ENCODE measurements at regions not wholly inside any gene's neighbourhood (a gene's known extent, or its start where the extent isn't known, plus 50 kb on each side); places are given as distances from the start of the nearest gene placed in this dataset.
"Not testable (repeated sequence)": the region's sequence is repeated elsewhere in the genome, so short reads cannot be mapped to it uniquely, and the experiment has no call there.

GRCh38 chr9:39567396-39567795 is 211.9 kb downstream of the SPATA31A1 start:
- DNase-seq (ENCODE audit: low read depth): not testable (repeated sequence)

- DNase-seq (ENCODE audit: low read depth): not testable (repeated sequence)
Observed at GRCh38 chr9:39568900-39569299, 213.4 kb downstream of the SPATA31A1 start.

DNA sequence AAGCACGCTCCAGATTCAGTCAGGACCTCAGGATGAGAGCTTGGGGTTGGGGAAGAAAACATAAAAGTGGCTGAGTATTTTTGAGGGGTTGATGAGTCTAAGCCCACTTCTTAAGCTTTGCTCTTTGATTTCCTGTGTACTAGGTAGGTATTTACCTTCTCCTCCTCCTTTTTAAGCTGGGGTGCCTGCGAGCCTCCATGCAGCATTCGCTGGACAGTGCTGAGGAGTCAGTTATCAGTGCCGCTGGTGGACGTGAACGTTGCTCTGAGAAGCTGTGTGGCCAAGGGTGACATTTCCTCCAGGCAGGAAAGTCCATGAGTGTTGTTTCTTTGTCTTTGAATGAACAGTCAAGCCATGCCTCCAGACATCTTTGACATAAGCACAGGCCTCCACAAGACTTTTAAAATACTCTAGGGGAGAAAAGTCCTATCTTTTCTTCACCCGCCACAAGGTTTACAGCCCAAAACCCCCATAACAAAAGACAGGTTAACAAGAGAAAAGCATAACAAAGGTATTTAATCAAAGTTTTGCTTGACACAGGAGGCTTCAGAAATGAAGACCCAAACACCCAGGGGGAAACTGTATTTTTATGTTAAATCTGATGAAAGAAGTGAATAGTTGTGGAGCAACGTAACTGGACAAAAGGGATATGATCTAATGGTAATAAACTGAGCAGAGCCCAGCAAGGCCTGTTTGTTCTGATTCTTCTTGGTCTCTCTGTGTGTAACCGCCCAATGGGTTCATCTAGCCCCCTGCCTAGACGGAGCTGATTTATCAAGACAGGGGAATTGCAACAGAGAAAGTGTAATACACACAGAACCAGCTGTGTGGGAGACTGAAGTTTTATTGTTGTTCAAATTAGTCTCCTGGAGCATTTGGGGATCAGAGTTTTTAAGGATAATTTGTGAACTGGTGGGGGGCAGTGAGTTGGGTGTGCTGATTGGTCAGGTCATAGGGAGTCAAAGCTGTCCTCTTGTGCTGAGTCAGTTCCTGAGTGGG is 217.9 kb downstream of the SPATA31A1 start:
- DNase-seq (ENCODE audit: low read depth): not testable (repeated sequence)

- DNase-seq (ENCODE audit: low read depth): not testable (repeated sequence)
Observed at GRCh38 chr9:39579000-39579399, 223.5 kb downstream of the SPATA31A1 start.

DNA sequence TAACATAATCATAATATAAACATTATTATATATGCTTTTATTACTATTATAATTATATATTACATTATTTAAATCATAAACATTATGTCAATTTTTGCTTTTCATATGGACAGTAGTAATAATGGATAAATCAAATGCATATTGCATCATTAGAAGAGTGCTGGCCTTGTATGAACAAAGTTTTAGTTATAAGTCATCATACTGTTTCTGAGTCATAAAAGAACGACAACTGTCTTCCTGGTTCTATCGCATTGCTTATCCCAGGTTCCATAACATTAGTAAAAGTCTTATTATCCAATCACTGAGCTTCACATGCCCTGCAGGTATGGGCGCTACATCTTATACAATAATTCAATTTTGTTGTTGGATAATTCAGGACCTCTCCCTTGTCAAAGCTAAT is 225.8 kb downstream of the SPATA31A1 start:
- DNase-seq (ENCODE audit: low read depth): not testable (repeated sequence)

GRCh38 chr9:39582677-39583412 is 227.4 kb downstream of the SPATA31A1 start:
- DNase-seq (ENCODE audit: low read depth): not testable (repeated sequence)

- not testable (repeated sequence) for DNase-seq (ENCODE audit: low read depth)
Observed at GRCh38 chr9:39583413-39583747, 227.9 kb downstream of the SPATA31A1 start.

DNA sequence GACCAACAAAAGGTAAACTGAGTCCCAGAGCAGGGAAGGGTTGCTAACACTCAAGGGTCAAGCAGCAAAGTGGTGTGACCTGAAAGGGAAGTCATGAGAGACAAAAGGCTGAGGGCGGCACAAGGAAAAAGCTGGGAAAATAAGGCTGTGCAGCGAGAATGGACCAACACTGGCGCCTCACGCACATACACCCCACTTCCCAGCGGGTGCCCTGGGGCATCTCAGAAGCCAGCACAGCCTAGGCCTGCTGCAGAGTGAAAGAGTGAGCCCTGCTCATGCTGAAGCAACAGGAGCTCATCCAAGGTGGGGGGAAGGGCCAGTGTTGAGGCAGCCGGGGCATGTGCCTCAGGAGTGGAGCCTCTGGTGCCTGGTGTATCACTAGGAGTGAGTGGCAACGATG is 229.8 kb downstream of the SPATA31A1 start:
- not testable (repeated sequence) for DNase-seq (ENCODE audit: low read depth)

- no peak for DNase-seq (ENCODE audit: low read depth)
Observed at GRCh38 chr9:39587844-39588499, 232.5 kb downstream of the SPATA31A1 start.

DNA sequence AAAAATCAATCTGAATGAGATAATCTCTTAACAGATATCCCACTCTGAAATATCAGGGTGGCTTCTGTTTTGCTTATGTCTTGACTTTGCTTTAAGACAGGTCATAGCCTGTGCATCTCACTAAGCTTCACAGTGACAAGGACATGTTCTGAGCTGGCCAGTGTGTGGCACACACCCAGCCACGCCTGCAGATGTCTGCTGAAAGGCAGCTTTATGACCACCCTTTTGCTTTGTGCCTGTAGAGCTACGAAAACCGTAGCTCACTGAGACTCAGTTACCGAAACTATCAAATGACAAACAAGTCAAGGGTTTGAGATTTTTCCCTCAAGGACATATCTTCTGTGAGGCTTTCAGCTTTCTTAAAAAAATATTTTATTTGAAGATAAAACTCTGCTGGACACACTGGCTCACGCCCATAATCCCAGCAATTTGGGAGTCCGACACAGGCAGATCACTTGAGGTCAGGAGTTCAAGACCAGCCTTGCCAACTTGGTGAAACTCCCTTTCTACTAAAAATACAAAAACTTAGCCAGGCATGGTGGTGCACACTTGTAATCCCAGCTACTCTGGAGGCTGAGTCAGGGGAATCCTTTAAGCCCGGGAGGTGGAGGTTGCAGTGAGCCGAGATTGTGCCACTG is 233.2 kb downstream of the SPATA31A1 start:
- no peak for DNase-seq (ENCODE audit: low read depth)

DNA sequence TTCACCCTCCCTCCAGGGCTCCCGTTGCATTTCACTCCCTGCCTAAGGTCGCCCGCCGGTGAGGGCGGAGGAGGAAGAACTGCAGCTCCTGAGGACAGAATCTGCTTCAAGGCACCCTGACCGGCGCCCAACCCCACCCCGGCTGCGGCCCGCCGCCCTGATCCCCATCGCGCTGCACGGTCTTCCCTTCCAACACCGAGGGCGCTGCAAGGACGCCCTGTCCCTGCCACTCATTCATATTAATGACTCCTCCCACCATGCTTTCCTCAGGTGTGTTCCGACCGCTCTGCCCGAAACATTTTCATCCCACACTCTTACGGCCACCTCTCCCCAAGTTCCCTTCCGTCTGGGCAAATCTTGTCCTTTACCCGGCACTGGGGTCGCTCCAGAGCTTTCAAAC is 248.6 kb downstream of the SPATA31A1 start:
- not testable (repeated sequence) for DNase-seq (ENCODE audit: low read depth)

- not testable (repeated sequence) for DNase-seq (ENCODE audit: low read depth)
Observed at GRCh38 chr9:39611449-39612231, 256.2 kb downstream of the SPATA31A1 start.

GRCh38 chr9:39616480-39616879 is 261.0 kb downstream of the SPATA31A1 start:
- DNase-seq (ENCODE audit: low read depth): not testable (repeated sequence)

DNA sequence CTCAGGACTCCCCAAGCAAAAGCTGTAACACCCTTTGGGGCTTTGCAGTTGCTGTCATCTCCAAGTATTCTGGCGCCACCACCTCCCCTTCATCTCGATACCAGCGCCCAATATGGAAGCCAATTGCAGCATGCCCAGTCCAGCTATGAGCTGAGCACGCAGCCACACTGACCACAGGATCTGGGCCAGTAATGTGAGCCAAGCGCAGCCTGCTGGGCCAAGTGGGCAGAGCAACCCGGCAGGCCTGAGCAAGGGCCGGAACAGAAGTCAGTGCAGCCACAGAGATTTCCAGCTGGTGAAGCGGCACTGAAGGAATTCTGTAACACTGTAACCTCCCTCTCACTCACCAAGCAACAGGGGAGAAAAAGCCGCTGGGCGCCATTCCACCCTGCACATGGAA is 268.6 kb downstream of the SPATA31A1 start:
- not testable (repeated sequence) for DNase-seq (ENCODE audit: low read depth)

GRCh38 chr9:39632071-39632470 is 276.6 kb downstream of the SPATA31A1 start:
- not testable (repeated sequence) for DNase-seq (ENCODE audit: low read depth)

- DNase-seq (ENCODE audit: low read depth): not testable (repeated sequence)
Observed at GRCh38 chr9:39649029-39649428, 293.6 kb downstream of the SPATA31A1 start.

GRCh38 chr9:39656960-39657603 is 301.6 kb downstream of the SPATA31A1 start:
- not testable (repeated sequence) for DNase-seq (ENCODE audit: low read depth)

DNA sequence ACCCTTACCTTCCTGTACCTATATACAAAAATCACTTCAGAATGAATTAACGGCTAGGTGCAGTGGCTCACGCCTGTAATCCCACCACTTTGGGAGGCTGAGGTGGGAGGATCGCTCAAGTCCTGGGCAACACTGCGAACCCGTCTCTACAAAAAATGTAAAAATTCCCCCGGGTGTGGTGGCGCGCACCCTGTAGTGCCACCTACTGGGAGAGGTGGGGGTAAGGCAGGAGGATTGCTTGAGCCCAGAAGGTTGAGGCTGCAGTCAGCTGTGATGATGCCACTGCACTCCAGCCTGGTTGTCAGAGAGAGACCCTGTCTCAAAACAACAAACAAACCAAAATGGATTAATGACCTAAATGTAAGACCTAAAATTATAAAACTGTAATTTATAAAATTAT is 307.6 kb downstream of the SPATA31A1 start:
- DNase-seq (ENCODE audit: low read depth): not testable (repeated sequence)

DNA sequence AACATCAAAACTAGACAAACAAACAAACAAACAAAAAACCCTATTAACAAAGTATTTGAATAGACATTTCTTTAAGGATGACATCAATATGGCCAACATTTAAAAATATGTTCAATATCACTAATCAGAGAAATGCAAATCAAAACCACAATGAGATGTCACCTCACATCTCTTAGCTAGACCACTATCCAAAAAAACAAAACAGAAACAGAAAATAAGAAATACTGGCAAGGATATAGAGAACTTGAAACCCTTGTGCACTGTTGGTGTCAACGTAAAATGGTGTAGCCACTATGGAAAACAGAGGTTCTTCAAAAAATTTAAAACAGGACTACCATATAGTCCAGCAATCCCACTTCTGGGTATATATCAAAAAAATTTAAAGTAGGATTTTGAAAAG is 308.2 kb downstream of the SPATA31A1 start:
- DNase-seq (ENCODE audit: low read depth): not testable (repeated sequence)

DNA sequence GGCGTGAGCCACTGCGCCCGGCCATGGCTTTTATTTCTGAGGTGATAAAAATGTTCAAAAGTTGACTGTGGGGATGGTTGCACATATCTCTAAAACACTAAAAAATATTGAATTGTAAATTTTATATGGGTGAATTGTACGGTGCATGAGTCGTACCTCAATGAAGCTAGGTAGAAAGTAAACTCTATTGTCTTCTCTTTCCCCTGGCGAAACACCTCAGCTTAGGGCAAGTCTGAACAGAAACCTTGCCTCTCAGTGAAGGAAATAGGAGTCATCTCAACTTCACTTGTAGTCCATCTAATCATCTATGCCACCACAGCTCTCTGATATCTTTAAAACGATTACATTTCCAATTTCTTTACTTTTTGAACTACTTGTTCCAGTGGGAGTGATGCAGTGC is 309.6 kb downstream of the SPATA31A1 start:
- DNase-seq (ENCODE audit: low read depth): not testable (repeated sequence)
